GM19372 (cell line): ENCODE measurements at regions not wholly inside any gene's neighbourhood (a gene's known extent, or its start where the extent isn't known, plus 50 kb on each side); places are given as distances from the start of the nearest gene placed in this dataset.

ENCODE experiments used
- ATAC-seq: cut with Tn5 transposase; IDR thresholded peaks from one replicate; pipeline ENCODE4 v1.9.1; 2021; ENCODE audit warnings: mild to moderate bottlenecking, low read depth, moderate library complexity; ENCODE audit not compliant: unreplicated experiment

- no peak for ATAC-seq
Measured at GRCh38 chr9:79341561-79341960, 230.2 kb upstream of the TLE4 start.

- no peak for ATAC-seq
Measured at GRCh38 chr9:79346350-79347020, 225.3 kb upstream of the TLE4 start.

- ATAC-seq: no peak
Measured at GRCh38 chr9:79352322-79352721, 219.4 kb upstream of the TLE4 start.

- ATAC-seq: no peak
Measured at GRCh38 chr9:79353856-79354520, 217.8 kb upstream of the TLE4 start.

GRCh38 chr9:79357194-79357593 lies 214.6 kb upstream of the TLE4 start:
- no peak for ATAC-seq

- no peak for ATAC-seq
Measured at GRCh38 chr9:79357616-79358015, 214.1 kb upstream of the TLE4 start.

GRCh38 chr9:79360387-79361347 lies 211.1 kb upstream of the TLE4 start:
- ATAC-seq: no peak

GRCh38 chr9:79362100-79363081 lies 209.4 kb upstream of the TLE4 start:
- no peak for ATAC-seq

GRCh38 chr9:79369676-79370075 lies 202.1 kb upstream of the TLE4 start:
- ATAC-seq: no peak

- no peak for ATAC-seq
Measured at GRCh38 chr9:79371301-79371700, 200.5 kb upstream of the TLE4 start.

GRCh38 chr9:79371948-79372555 lies 199.7 kb upstream of the TLE4 start:
- ATAC-seq: no peak

GRCh38 chr9:79377339-79377855 lies 194.4 kb upstream of the TLE4 start:
- no peak for ATAC-seq

GRCh38 chr9:79378107-79378506 lies 193.7 kb upstream of the TLE4 start:
- ATAC-seq: no peak

GRCh38 chr9:79382044-79382443 lies 189.7 kb upstream of the TLE4 start:
- ATAC-seq: no peak

GRCh38 chr9:79382458-79382857 lies 189.3 kb upstream of the TLE4 start:
- no peak for ATAC-seq

- no peak for ATAC-seq
Measured at GRCh38 chr9:79383096-79383495, 188.7 kb upstream of the TLE4 start.

- no peak for ATAC-seq
Measured at GRCh38 chr9:79384091-79384490, 187.7 kb upstream of the TLE4 start.

- ATAC-seq: no peak
Measured at GRCh38 chr9:79384501-79384900, 187.3 kb upstream of the TLE4 start.

- no peak for ATAC-seq
Measured at GRCh38 chr9:79387101-79387835, 184.5 kb upstream of the TLE4 start.
